Smooth muscle cell (in vitro differentiated cells): ENCODE measurements at regions not wholly inside any gene's neighbourhood (a gene's known extent, or its start where the extent isn't known, plus 50 kb on each side); places are given as distances from the start of the nearest gene placed in this dataset.

Experiments used
- DNase-seq: peaks from one replicate; lab custom pipeline; 2025; ENCODE audit not compliant: unreplicated experiment; lab: John Stamatoyannopoulos, UW
- H2AFZ ChIP-seq: fragments of 200-600 bp; sonication (generic); 2 replicates; pipeline ENCODE4 v1.6.0; 2016; ENCODE audit warnings: antibody characterized with exemption, low read depth, mild to moderate bottlenecking
- H3F3A ChIP-seq: fragments of 200-600 bp; sonication (generic); 2 replicates; pipeline ENCODE4 v1.6.0; 2017; ENCODE audit warnings: antibody characterized with exemption, low read depth
- H3K27ac ChIP-seq: fragments of 200-600 bp; sonication (generic); 2 replicates; pipeline ENCODE4 v1.5.1; 2016; ENCODE audit warnings: low read depth, mild to moderate bottlenecking
- H3K27me3 ChIP-seq: fragments of 200-600 bp; sonication (generic); 2 replicates; pipeline ENCODE4 v1.6.1; 2016; ENCODE audit warnings: low read depth, mild to moderate bottlenecking
- H3K36me3 ChIP-seq: fragments of 200-600 bp; sonication (generic); 2 replicates; pipeline ENCODE4 v1.5.1; 2016; ENCODE audit warnings: low read depth
- H3K4me1 ChIP-seq: fragments of 200-600 bp; sonication (generic); 2 replicates; pipeline ENCODE4 v1.5.1; 2016; ENCODE audit warnings: low read depth
- H3K4me2 ChIP-seq: fragments of 200-600 bp; sonication (generic); 2 replicates; pipeline ENCODE4 v1.6.0; 2016; ENCODE audit warnings: mild to moderate bottlenecking
- H3K4me3 ChIP-seq: fragments of 200-600 bp; sonication (generic); 2 replicates; pipeline ENCODE4 v1.5.1; 2016; ENCODE audit warnings: mild to moderate bottlenecking
- H3K79me2 ChIP-seq: fragments of 200-600 bp; sonication (generic); 2 replicates; pipeline ENCODE4 v1.6.0; 2016; ENCODE audit warnings: low read depth, mild to moderate bottlenecking
- H3K9ac ChIP-seq: fragments of 200-600 bp; sonication (generic); 2 replicates; pipeline ENCODE4 v1.6.0; 2016; ENCODE audit warnings: low read depth
- H3K9me3 ChIP-seq: fragments of 200-600 bp; sonication (generic); replicated peaks from 2 replicates; pipeline ENCODE4 v1.5.1; 2016; ENCODE audit warnings: low read depth
- H4K20me1 ChIP-seq: fragments of 200-600 bp; sonication (generic); 2 replicates; pipeline ENCODE4 v1.6.0; 2016; ENCODE audit warnings: low read depth
- WGBS: methylation state at CpG from one replicate; pipeline ENCODE4 v1.1.7; 2016; ENCODE audit warnings: low lambda C conversion rate; 5-methylcytosine and 5-hydroxymethylcytosine counted together
- TF ChIP-seq, protein P1 (sequence below): fragments of 200-600 bp; sonication (generic); IDR thresholded peaks from 2 replicates; pipeline ENCODE4 v1.5.1; 2017; ENCODE audit warnings: borderline replicate concordance, mild to moderate bottlenecking, antibody characterized with exemption; ENCODE audit not compliant: insufficient read depth, poor library complexity, severe bottlenecking

DNA sequence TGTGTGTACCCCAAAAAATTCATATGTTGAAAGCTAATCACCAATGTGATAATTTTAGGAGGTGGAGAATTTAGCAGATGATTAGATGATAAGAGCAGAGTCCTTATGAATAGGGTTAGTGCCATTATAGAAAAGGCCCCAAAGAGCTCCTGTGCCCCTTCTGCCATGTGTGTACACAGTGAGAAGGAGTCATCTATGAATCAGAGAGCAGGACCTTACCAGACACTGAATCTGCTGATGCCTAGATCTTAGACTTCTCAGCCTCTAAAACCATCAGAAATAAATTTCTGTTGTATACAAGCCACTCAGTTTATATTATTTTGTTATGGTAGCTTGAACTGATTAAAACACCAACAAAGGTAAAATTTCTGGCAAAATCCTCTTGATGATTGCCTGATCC, 560.0 kb upstream of the CDH2 start:
- Histone ChIP-seq H3F3A (peaks cover 16% of the 10 kb centered on the region), H4K20me1 (no peaks in the 10 kb centered on the region), H2AFZ (peak overlapping the region; percentile 23), H3K4me3 (no peak overlapping the region), H3K4me1 (peaks cover 13% of the 10 kb centered on the region), H3K79me2 (no peaks in the 10 kb centered on the region), H3K9me3 (no peaks in the 10 kb centered on the region), H3K4me2 (peak overlapping the region; percentile 63), H3K27me3 (no peaks in the 10 kb centered on the region), H3K9ac (peak overlapping the region; percentile 67), H3K27ac (peak overlapping the region; percentile 95), H3K36me3 (no peaks in the 10 kb centered on the region)
- TF ChIP-seq, protein P1, sequence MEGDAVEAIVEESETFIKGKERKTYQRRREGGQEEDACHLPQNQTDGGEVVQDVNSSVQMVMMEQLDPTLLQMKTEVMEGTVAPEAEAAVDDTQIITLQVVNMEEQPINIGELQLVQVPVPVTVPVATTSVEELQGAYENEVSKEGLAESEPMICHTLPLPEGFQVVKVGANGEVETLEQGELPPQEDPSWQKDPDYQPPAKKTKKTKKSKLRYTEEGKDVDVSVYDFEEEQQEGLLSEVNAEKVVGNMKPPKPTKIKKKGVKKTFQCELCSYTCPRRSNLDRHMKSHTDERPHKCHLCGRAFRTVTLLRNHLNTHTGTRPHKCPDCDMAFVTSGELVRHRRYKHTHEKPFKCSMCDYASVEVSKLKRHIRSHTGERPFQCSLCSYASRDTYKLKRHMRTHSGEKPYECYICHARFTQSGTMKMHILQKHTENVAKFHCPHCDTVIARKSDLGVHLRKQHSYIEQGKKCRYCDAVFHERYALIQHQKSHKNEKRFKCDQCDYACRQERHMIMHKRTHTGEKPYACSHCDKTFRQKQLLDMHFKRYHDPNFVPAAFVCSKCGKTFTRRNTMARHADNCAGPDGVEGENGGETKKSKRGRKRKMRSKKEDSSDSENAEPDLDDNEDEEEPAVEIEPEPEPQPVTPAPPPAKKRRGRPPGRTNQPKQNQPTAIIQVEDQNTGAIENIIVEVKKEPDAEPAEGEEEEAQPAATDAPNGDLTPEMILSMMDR = no peak
- DNase-seq = no peak

DNA sequence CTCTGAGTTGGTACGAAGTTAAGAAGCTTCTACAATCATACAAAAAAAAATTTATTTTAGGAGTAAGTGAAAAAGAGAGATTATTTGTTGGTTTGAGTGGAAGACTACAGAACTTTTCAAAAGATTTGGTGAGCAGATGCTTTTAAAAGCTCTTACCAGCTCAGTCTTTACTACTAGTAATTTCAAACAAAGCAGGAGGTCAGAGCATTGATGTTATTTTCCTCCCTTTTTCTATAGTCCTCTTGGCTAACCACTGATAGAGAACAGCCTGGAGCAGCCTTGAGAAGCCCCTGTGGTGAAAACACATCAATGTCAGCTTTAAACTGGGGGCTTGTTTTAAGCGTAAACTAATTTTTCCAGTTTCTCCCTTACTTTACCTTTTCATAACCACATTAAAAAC, 559.3 kb upstream of the CDH2 start:
- no peaks in the 10 kb centered on the region for H4K20me1 ChIP-seq
- H3K79me2 ChIP-seq = no peaks in the 10 kb centered on the region
- 48% methylated on average over 2 of the region's 2 CpGs for WGBS
- H3K4me2 ChIP-seq = peak overlapping the region; percentile 63
- peak overlapping the region; percentile 31 for H2AFZ ChIP-seq
- no peak for DNase-seq
- H3K27me3 ChIP-seq = no peaks in the 10 kb centered on the region
- H3K9me3 ChIP-seq = no peaks in the 10 kb centered on the region
- peak overlapping the region; percentile 67 for H3K9ac ChIP-seq
- TF ChIP-seq, protein P1 = no peak
- no peak overlapping the region for H3K4me3 ChIP-seq
- peaks cover 13% of the 10 kb centered on the region for H3K4me1 ChIP-seq
- no peaks in the 10 kb centered on the region for H3K36me3 ChIP-seq
- peaks cover 16% of the 10 kb centered on the region for H3F3A ChIP-seq
- peak overlapping the region; percentile 95 for H3K27ac ChIP-seq

DNA sequence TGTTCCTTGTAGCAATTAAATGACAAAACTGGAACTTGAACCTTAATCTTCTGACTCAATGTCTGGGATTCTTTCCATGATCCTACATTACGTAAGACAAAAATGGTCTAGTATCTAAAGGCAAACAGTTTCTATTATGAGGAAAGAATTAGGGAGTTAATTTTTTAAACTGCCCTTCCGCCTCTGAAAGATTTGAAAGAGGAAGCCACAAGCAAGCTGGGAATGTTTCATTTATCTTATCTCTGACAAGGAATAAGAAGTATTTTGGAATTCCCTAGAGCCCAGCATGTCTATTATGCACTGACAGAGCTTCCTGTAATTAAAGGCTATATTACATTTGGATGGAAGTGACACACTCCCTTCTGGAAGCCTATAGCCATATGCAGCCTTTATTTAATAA, 558.8 kb upstream of the CDH2 start:
- no peak overlapping the region for H3K4me3 ChIP-seq
- H4K20me1 ChIP-seq = no peaks in the 10 kb centered on the region
- TF ChIP-seq, protein P1 = no peak
- WGBS = 14% methylated on average over 2 of the region's 2 CpGs
- H3K27me3 ChIP-seq = no peaks in the 10 kb centered on the region
- no peaks in the 10 kb centered on the region for H3K79me2 ChIP-seq
- peak overlapping the region; percentile 67 for H3K9ac ChIP-seq
- peaks cover 16% of the 10 kb centered on the region for H3F3A ChIP-seq
- no peaks in the 10 kb centered on the region for H3K36me3 ChIP-seq
- peaks cover 13% of the 10 kb centered on the region for H3K4me1 ChIP-seq
- H3K9me3 ChIP-seq = no peaks in the 10 kb centered on the region
- peak overlapping the region; percentile 63 for H3K4me2 ChIP-seq
- H3K27ac ChIP-seq = peak overlapping the region; percentile 95
- DNase-seq = no peak
- H2AFZ ChIP-seq = no peak overlapping the region

DNA sequence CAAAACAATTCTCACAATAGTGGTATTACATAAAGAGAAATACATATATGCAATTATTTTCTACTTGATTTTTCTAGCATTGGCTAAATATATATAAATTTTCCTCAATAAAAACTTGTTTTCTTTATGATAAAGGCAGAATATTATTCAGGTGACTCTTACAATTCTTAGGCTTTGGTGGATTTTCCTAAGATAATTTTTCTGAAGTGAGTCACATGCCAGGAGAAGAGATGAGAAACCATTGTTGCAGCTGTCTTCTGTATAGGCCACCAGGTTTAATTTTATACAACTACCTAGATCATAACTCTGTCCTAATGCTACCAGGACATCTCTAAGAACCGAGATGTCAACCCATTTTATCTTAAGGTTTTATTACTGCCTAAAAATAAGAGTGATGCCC, 552.4 kb upstream of the CDH2 start:
- H3K4me2 ChIP-seq = peak overlapping the region; percentile 12

More for the DNA sequence above, 552.4 kb upstream of the CDH2 start:
- H3K27ac ChIP-seq = peak overlapping the region; percentile 71
- 83% methylated on average over 1 of the region's 1 CpG for WGBS
- no peaks in the 10 kb centered on the region for H3K36me3 ChIP-seq
- H3K79me2 ChIP-seq = no peaks in the 10 kb centered on the region
- no peaks in the 10 kb centered on the region for H4K20me1 ChIP-seq
- H2AFZ ChIP-seq = no peak overlapping the region
- DNase-seq = no peak
- H3K4me1 ChIP-seq = no peaks in the 10 kb centered on the region
- TF ChIP-seq, protein P1 = no peak
- no peak overlapping the region for H3K9ac ChIP-seq
- no peaks in the 10 kb centered on the region for H3K9me3 ChIP-seq
- H3F3A ChIP-seq = peaks cover 6% of the 10 kb centered on the region
- no peaks in the 10 kb centered on the region for H3K27me3 ChIP-seq
- no peak overlapping the region for H3K4me3 ChIP-seq
